ENCODE measurements at regions not wholly inside any gene's neighbourhood (a gene's known extent, or its start where the extent isn't known, plus 50 kb on each side); places are given as distances from the start of the nearest gene placed in this dataset.

DNA sequence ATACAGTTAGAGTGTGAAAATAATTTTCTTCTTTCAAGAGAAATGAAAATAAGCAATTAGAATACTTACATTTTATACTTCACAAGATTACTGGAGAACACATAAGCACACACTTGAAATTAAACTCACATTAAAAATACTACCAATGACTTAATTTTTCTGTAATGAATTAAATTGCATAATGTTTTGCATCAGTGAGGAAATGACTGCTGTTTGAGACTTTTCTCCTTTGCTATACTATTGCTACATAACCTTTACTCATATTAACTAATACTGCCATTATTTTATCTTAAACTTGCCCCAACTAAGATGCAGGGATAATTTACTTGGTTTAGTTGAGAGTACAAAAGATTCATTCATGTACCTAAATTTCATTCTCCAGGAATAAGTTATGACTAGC lies 590.9 kb downstream of the ARAP2 start:
- H3K27me3 ChIP-seq, result no peaks in the 10 kb centered on the region
- peaks cover 0 to 8% (median 2%) of the 10 kb centered on the region in 4 donors for H3K9me3 ChIP-seq
- H3K27ac ChIP-seq, result no peak overlapping the region
- H3K4me1 ChIP-seq, result no peaks in the 10 kb centered on the region
- no peak for TF ChIP-seq POLR2A (IDR thresholded peaks at IDR 0.05)
- TF ChIP-seq EP300 (IDR thresholded peaks at IDR 0.05), result no peak
- TF ChIP-seq, protein P1, sequence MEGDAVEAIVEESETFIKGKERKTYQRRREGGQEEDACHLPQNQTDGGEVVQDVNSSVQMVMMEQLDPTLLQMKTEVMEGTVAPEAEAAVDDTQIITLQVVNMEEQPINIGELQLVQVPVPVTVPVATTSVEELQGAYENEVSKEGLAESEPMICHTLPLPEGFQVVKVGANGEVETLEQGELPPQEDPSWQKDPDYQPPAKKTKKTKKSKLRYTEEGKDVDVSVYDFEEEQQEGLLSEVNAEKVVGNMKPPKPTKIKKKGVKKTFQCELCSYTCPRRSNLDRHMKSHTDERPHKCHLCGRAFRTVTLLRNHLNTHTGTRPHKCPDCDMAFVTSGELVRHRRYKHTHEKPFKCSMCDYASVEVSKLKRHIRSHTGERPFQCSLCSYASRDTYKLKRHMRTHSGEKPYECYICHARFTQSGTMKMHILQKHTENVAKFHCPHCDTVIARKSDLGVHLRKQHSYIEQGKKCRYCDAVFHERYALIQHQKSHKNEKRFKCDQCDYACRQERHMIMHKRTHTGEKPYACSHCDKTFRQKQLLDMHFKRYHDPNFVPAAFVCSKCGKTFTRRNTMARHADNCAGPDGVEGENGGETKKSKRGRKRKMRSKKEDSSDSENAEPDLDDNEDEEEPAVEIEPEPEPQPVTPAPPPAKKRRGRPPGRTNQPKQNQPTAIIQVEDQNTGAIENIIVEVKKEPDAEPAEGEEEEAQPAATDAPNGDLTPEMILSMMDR (IDR thresholded peaks at IDR 0.05), result no peak
- no peak for DNase-seq
- no peaks in the 10 kb centered on the region for H3K36me3 ChIP-seq
- intact Hi-C loops (cut with DNase I; ENCODE audit: low total_unique reads), result no loop called here
- H3K4me3 ChIP-seq, result no peak overlapping the region

DNA sequence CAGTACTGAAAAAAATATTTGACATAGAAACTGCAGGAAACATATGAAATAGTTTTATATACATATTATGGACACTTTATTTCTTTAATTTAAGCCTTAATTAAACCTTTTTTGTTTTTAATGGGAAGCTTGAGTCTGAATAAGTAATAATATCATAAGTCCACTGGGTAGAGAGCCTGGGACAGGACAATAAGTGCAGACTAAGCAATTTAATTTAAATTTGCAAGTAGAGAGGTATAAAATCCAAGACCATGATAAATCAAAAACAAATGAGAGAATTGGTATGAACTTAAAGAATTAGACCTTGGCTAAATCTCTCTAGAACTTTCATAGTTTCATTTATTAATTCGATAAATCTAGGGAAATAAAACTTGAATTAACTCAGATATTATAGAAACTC lies 571.2 kb downstream of the ARAP2 start:
- intact Hi-C loops (cut with DNase I; ENCODE audit: low total_unique reads), result no loop called here
- DNase-seq, result no peak
- Histone ChIP-seq H3K27me3 (no peaks in the 10 kb centered on the region), H3K27ac (no peak overlapping the region), H3K4me1 (no peaks in the 10 kb centered on the region), H3K9me3 (no peaks in the 10 kb centered on the region), H3K36me3 (no peaks in the 10 kb centered on the region), H3K4me3 (no peak overlapping the region)
- 63 to 73% (median 71%) methylated on average over 1 of the region's 1 CpG for WGBS, 5 donors
- TF ChIP-seq EP300 (IDR thresholded peaks at IDR 0.05) (no peak), POLR2A (IDR thresholded peaks at IDR 0.05) (no peak), POLR2AphosphoS5 (IDR thresholded peaks at IDR 0.05) (no peak)
- TF ChIP-seq, protein P1 (IDR thresholded peaks at IDR 0.05), result no peak

DNA sequence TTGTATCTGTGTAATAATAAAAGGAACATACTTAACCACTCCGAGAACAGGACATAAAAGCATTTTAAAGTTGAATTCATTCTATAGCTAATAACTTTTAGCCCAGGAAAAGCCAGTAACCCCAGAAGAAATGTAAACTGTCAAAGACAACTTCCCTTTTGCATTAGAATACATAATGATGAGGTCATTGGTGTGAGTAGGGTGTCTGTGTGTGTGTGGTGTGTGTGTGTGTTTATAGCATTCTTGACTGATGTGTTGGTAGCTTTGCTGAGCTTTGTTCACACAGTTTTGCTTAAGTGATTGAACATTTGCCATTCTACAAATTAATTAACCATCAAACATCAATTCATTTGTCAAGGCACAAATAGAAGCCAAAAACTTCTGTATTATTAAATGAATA lies 559.6 kb downstream of the ARAP2 start:
- 77 to 83% (median 81%) methylated on average over 1 of the region's 1 CpG for WGBS, 5 donors
- no peak overlapping the region for H3K27ac ChIP-seq

DNA sequence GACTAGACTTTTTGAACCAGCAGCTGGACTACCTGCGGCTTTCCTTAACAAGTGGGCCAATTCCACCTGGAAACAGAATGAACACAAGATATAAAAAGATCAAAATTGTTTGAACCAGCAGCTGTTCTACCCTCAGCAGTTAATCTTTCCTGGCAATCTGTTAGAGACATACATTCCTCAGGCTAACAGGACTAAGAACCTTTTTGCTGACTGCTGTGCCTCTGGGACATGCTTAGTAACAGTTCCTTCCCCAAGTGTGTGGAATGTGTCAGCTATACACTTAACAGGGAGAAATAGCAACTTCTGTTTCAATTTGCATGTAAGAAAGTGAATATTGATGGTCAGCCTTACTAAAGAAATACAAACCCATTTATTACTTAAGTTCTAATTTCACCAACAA lies 554.4 kb downstream of the ARAP2 start:
- Histone ChIP-seq H3K4me1 (no peaks in the 10 kb centered on the region), H3K4me3 (no peak overlapping the region), H3K27me3 (no peaks in the 10 kb centered on the region), H3K36me3 (no peaks in the 10 kb centered on the region), H3K9me3 (peaks cover 0 to 2% (median 0%) of the 10 kb centered on the region in 4 donors), H3K27ac (no peak overlapping the region)
- DNase-seq, result no peak
- 35 to 86% (median 85%) methylated on average over 1 of the region's 1 CpG for WGBS, 5 donors
- TF ChIP-seq POLR2AphosphoS5 (IDR thresholded peaks at IDR 0.05), result no peak
- intact Hi-C loops (cut with DNase I; ENCODE audit: low total_unique reads), result no loop called here

More for the DNA sequence above, 559.6 kb downstream of the ARAP2 start:
- Histone ChIP-seq H3K4me3 (no peak overlapping the region), H3K36me3 (no peaks in the 10 kb centered on the region), H3K9me3 (peaks cover 0 to 15% (median 9%) of the 10 kb centered on the region in 4 donors), H3K4me1 (no peaks in the 10 kb centered on the region), H3K27me3 (no peaks in the 10 kb centered on the region)
- DNase-seq, result no peak
- intact Hi-C loops (cut with DNase I; ENCODE audit: low total_unique reads), result no loop called here
- TF ChIP-seq POLR2AphosphoS5 (IDR thresholded peaks at IDR 0.05) (no peak), EP300 (IDR thresholded peaks at IDR 0.05) (no peak), POLR2A (IDR thresholded peaks at IDR 0.05) (no peak)
- TF ChIP-seq, protein P1 (IDR thresholded peaks at IDR 0.05), result no peak

DNA sequence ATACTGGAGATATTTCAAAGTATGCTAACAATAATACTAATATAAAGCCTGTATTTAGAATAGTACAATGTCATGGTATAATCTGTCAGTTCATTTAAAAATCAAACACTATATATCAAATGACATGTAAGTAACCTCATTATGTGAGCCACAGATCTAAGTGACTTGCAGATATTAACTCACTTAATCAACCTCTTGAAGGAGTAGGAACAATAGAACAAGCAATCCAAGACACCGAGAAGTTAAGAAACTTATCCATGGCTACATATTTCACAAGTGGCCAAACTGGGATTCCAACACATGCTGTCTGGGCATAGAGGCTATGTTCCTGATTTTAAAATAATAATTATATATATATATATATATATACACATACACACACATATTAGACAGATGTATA lies 554.0 kb downstream of the ARAP2 start:
- Histone ChIP-seq H3K4me3 (no peak overlapping the region), H3K36me3 (no peaks in the 10 kb centered on the region), H3K27me3 (no peaks in the 10 kb centered on the region), H3K27ac (no peak overlapping the region), H3K4me1 (no peaks in the 10 kb centered on the region), H3K9me3 (peaks cover 0 to 2% (median 0%) of the 10 kb centered on the region in 4 donors)
- DNase-seq, result no peak
- TF ChIP-seq POLR2A (IDR thresholded peaks at IDR 0.05), result no peak
- no peak for TF ChIP-seq POLR2AphosphoS5 (IDR thresholded peaks at IDR 0.05)
- TF ChIP-seq, protein P1 (IDR thresholded peaks at IDR 0.05), result no peak
- no peak for TF ChIP-seq EP300 (IDR thresholded peaks at IDR 0.05)
- intact Hi-C loops (cut with DNase I; ENCODE audit: low total_unique reads), result no loop called here
- 56 to 79% (median 73%) methylated on average over 1 of the region's 1 CpG for WGBS, 5 donors

Measured in stomach (tissue), 8 donors.